ENCODE measurements at regions not wholly inside any gene's neighbourhood (a gene's known extent, or its start where the extent isn't known, plus 50 kb on each side); places are given as distances from the start of the nearest gene placed in this dataset.

DNA sequence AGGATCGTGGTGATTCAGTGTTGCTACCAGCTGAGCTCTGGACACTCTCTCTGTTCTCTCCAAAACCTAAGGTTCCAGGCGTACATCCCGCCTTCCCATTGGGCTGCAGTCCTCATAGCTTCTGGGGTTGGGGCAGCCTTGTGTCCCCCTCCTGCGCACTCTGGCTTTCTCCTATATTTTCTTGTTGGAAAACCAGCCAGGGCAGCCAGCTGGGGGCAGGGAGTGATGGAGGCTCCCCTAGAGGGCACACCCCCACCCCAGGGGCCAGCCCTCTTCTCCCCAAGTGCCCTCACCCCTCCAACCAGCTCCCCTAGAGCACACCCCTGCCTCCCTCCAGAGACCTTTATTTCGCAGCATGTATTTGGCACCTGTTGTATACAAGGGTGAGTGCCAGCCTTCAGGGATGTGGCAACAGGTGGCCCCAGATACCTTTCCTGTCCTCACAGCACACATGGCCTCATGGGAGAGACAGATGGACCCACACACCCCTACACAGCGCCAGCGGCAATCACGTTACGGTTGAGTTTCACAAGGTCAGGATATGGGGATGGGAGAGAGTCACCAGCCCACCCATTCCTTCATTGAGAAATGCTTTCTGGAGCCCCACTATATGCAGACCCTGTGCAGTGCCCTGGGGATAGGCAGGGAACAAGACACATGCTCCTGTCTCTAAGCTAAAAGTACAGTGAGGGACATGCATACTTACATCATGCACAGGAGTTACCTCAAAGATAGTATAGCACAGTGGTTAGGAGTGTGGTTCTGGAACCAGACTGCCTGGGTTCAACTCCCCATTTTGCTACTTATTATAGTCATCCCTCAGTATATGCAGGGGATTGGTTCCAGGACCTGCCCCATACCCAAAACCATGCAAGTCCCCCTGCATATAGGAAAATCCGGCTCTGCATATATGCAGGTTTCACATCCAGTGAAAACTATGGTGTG is 141.1 kb downstream of the PHETA1 start:
- Histone ChIP-seq H3K4me1 (ENCODE audit: control insufficient read depth, insufficient read depth, low read length) (no peaks in the 10 kb centered on the region), H3K27me3 (ENCODE audit: control insufficient read depth, insufficient read depth, low read length) (peaks cover 3% of the 10 kb centered on the region), H3K9ac (ENCODE audit: low read depth, low read length) (no peak overlapping the region), H3K4me2 (ENCODE audit: low read length) (no peak overlapping the region), H3K36me3 (ENCODE audit: insufficient read depth, low read length) (no peaks in the 10 kb centered on the region), H3K4me3 (ENCODE audit: low read length) (no peak overlapping the region), H3K9me3 (replicated peaks; ENCODE audit: low read length) (no peaks in the 10 kb centered on the region)

DNA sequence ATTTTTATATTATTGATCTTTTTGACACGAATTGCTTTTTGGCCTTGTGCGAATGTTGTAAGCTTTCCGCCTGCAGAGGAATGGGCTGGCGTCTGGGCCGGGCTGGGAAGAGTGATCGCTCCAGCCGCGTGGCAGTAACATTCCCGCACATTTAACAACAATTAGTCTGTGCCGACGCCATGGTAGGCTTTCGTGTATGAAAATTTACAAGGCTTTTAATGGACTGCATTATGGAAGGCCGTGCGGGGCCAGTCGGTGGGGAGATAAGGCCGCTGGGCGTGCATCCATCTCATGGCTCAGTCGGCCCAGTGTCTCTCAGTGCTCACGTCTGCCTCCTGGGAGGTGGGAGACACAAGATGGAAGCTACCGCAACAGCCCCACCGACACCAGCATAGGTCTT is 142.2 kb downstream of the PHETA1 start:
- Histone ChIP-seq H3K4me2 (ENCODE audit: low read length) (no peak overlapping the region), H3K9ac (ENCODE audit: low read depth, low read length) (no peak overlapping the region), H3K27me3 (ENCODE audit: control insufficient read depth, insufficient read depth, low read length) (peaks cover 3% of the 10 kb centered on the region), H3K9me3 (replicated peaks; ENCODE audit: low read length) (no peaks in the 10 kb centered on the region), H3K4me1 (ENCODE audit: control insufficient read depth, insufficient read depth, low read length) (no peaks in the 10 kb centered on the region), H3K36me3 (ENCODE audit: insufficient read depth, low read length) (no peaks in the 10 kb centered on the region), H3K4me3 (ENCODE audit: low read length) (no peak overlapping the region)

- Histone ChIP-seq H3K4me1 (ENCODE audit: control insufficient read depth, insufficient read depth, low read length) (no peaks in the 10 kb centered on the region), H3K9ac (ENCODE audit: low read depth, low read length) (no peak overlapping the region), H3K4me2 (ENCODE audit: low read length) (no peak overlapping the region), H3K4me3 (ENCODE audit: low read length) (no peak overlapping the region), H3K9me3 (replicated peaks; ENCODE audit: low read length) (no peaks in the 10 kb centered on the region), H3K27me3 (ENCODE audit: control insufficient read depth, insufficient read depth, low read length) (no peaks in the 10 kb centered on the region), H3K36me3 (ENCODE audit: insufficient read depth, low read length) (no peaks in the 10 kb centered on the region)
Observed at GRCh38 chr12:111225307-111225706, 143.6 kb downstream of the PHETA1 start.

- Histone ChIP-seq H3K9ac (ENCODE audit: low read depth, low read length) (no peak overlapping the region), H3K4me3 (ENCODE audit: low read length) (no peak overlapping the region), H3K4me2 (ENCODE audit: low read length) (no peak overlapping the region), H3K9me3 (replicated peaks; ENCODE audit: low read length) (no peaks in the 10 kb centered on the region), H3K27me3 (ENCODE audit: control insufficient read depth, insufficient read depth, low read length) (no peaks in the 10 kb centered on the region), H3K4me1 (ENCODE audit: control insufficient read depth, insufficient read depth, low read length) (no peaks in the 10 kb centered on the region), H3K36me3 (ENCODE audit: insufficient read depth, low read length) (no peaks in the 10 kb centered on the region)
Observed at GRCh38 chr12:111224186-111225066, 144.5 kb downstream of the PHETA1 start.

GRCh38 chr12:111222523-111222922 is 146.4 kb downstream of the PHETA1 start:
- Histone ChIP-seq H3K4me2 (ENCODE audit: low read length) (no peak overlapping the region), H3K9me3 (replicated peaks; ENCODE audit: low read length) (no peaks in the 10 kb centered on the region), H3K4me1 (ENCODE audit: control insufficient read depth, insufficient read depth, low read length) (no peaks in the 10 kb centered on the region), H3K27me3 (ENCODE audit: control insufficient read depth, insufficient read depth, low read length) (peaks cover 4% of the 10 kb centered on the region), H3K4me3 (ENCODE audit: low read length) (no peak overlapping the region), H3K9ac (ENCODE audit: low read depth, low read length) (no peak overlapping the region), H3K36me3 (ENCODE audit: insufficient read depth, low read length) (no peaks in the 10 kb centered on the region)

DNA sequence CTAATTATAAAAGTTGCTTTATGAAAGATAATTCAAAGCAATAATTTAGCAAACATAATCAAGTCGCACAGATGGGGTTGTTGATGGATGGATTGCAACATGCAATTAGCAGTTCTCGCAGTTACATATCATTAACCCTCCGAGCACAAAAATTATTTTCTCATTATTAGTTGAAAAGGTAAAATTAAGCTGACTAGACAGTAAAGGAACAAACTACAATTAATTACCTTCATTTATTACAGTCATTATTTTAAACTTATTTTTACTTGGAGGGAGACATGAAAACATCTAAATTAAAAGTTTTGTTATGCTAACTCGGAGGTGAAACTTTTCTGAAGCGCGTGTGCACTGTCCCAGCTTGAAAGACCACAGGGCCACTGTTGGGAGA is 146.9 kb downstream of the PHETA1 start:
- no peak overlapping the region for H3K4me3 ChIP-seq (ENCODE audit: low read length)
- no peaks in the 10 kb centered on the region for H3K4me1 ChIP-seq (ENCODE audit: control insufficient read depth, insufficient read depth, low read length)
- peaks cover 5% of the 10 kb centered on the region for H3K27me3 ChIP-seq (ENCODE audit: control insufficient read depth, insufficient read depth, low read length)
- no peak overlapping the region for H3K4me2 ChIP-seq (ENCODE audit: low read length)
- H3K9ac ChIP-seq (ENCODE audit: low read depth, low read length): no peak overlapping the region
- H3K36me3 ChIP-seq (ENCODE audit: insufficient read depth, low read length): no peaks in the 10 kb centered on the region
- no peaks in the 10 kb centered on the region for H3K9me3 ChIP-seq (replicated peaks; ENCODE audit: low read length)

DNA sequence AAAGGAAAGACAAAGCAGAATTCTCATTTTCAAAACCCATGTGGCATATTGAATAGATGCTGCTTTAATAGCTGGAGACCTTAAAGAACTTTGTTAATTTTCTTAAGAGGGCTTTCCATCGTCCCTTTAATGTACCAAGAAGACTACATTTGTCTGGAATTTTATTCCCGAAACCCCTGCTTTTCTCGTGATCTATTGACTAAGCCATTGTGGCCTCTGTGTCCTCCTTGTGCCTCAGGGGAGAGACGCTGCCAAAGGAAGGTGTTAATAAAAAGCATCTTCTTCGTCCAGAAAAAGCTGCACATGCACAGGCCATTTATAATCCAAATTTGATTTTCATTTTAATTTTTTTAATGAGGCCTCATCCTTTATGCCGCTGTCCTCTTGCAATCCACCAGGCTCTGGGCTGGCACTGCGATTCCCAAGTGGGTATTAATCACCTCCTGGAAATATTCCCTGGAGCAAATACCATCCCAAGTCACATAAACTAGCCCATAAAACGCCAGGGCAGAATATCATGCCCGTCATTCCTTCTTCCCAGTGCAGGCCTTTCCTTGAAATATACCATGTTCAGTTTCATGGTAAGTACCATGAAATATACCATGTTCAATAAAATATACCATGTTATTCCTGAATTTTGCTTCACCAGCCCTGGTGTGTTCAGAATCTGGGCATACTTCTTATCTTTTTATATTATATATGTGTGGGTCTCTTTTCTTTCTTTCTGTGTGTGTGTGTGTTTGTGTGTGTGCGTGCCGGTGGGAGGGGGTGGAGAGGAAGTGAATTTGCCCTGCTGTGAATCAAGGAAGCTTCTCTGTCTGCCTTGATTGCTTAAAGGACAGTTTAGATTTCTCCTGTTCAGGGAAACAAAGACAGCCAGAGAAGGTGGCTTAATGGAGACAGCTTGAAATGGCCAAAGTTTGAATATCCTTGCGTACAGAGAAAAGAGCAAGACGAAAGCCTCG is 147.6 kb downstream of the PHETA1 start:
- H3K4me1 ChIP-seq (ENCODE audit: control insufficient read depth, insufficient read depth, low read length): no peaks in the 10 kb centered on the region
- H3K4me3 ChIP-seq (ENCODE audit: low read length): no peak overlapping the region
- no peaks in the 10 kb centered on the region for H3K9me3 ChIP-seq (replicated peaks; ENCODE audit: low read length)
- H3K4me2 ChIP-seq (ENCODE audit: low read length): no peak overlapping the region
- no peaks in the 10 kb centered on the region for H3K36me3 ChIP-seq (ENCODE audit: insufficient read depth, low read length)
- no peak overlapping the region for H3K9ac ChIP-seq (ENCODE audit: low read depth, low read length)
- peaks cover 7% of the 10 kb centered on the region for H3K27me3 ChIP-seq (ENCODE audit: control insufficient read depth, insufficient read depth, low read length)

DNA sequence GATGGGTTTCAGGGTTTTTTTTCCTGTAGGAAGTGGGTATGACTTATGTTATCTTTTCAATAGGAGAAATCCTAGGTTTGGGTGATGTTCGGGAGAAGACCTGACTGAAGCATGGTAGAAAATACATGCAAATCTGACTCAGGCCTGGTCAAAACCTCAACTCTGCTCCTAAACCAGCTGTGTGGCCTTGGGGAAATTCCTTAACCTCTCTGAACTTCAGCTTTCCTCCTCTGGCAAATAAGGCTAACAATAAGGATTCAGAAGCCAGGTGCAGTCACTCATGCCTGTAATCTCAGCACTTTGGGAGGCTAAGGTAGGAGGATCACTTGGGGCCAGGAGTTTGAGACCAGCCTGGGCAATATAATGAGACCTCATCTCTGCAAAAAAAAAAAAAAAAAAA is 148.5 kb downstream of the PHETA1 start:
- no peak overlapping the region for H3K9ac ChIP-seq (ENCODE audit: low read depth, low read length)
- H3K27me3 ChIP-seq (ENCODE audit: control insufficient read depth, insufficient read depth, low read length): peaks cover 7% of the 10 kb centered on the region
- no peak overlapping the region for H3K4me3 ChIP-seq (ENCODE audit: low read length)

GRCh38 chr12:111219440-111219839 is 149.5 kb downstream of the PHETA1 start:
- no peaks in the 10 kb centered on the region for H3K36me3 ChIP-seq (ENCODE audit: insufficient read depth, low read length)
- H3K4me3 ChIP-seq (ENCODE audit: low read length): no peak overlapping the region
- H3K4me1 ChIP-seq (ENCODE audit: control insufficient read depth, insufficient read depth, low read length): no peaks in the 10 kb centered on the region
- no peak overlapping the region for H3K4me2 ChIP-seq (ENCODE audit: low read length)
- no peaks in the 10 kb centered on the region for H3K9me3 ChIP-seq (replicated peaks; ENCODE audit: low read length)
- H3K9ac ChIP-seq (ENCODE audit: low read depth, low read length): no peak overlapping the region
- peaks cover 8% of the 10 kb centered on the region for H3K27me3 ChIP-seq (ENCODE audit: control insufficient read depth, insufficient read depth, low read length)

More for the DNA sequence above, 148.5 kb downstream of the PHETA1 start:
- Histone ChIP-seq H3K4me2 (ENCODE audit: low read length) (no peak overlapping the region), H3K4me1 (ENCODE audit: control insufficient read depth, insufficient read depth, low read length) (no peaks in the 10 kb centered on the region), H3K9me3 (replicated peaks; ENCODE audit: low read length) (no peaks in the 10 kb centered on the region), H3K36me3 (ENCODE audit: insufficient read depth, low read length) (no peaks in the 10 kb centered on the region)

DNA sequence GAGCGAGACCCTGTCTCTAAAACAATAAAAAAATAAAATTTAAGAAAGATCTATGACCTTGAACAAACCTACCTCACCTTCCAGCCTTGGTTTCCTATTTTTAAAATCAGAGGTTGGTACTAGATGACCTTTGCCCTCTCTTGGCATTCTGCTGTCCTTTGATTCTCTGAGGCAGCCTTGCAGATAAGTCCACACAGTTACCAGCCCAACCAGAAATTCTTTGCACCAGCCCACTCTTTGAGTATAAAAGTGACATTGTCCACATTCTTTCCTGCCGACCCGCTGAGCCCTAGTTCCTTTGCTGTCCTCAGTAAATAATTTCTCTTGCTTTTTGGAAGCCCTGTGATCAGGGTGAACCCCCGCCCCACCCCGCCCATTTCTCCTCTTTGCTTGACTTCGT is 150.4 kb downstream of the PHETA1 start:
- H3K4me1 ChIP-seq (ENCODE audit: control insufficient read depth, insufficient read depth, low read length): no peaks in the 10 kb centered on the region

More for the DNA sequence above, 150.4 kb downstream of the PHETA1 start:
- Histone ChIP-seq H3K27me3 (ENCODE audit: control insufficient read depth, insufficient read depth, low read length) (peaks cover 11% of the 10 kb centered on the region), H3K9ac (ENCODE audit: low read depth, low read length) (no peak overlapping the region), H3K4me2 (ENCODE audit: low read length) (no peak overlapping the region), H3K36me3 (ENCODE audit: insufficient read depth, low read length) (no peaks in the 10 kb centered on the region), H3K4me3 (ENCODE audit: low read length) (no peak overlapping the region), H3K9me3 (replicated peaks; ENCODE audit: low read length) (no peaks in the 10 kb centered on the region)
